Loucy (cell line): ENCODE measurements at regions not wholly inside any gene's neighbourhood (a gene's known extent, or its start where the extent isn't known, plus 50 kb on each side); places are given as distances from the start of the nearest gene placed in this dataset.

ENCODE experiments used
- CTCF ChIP-seq: fragments of 200-600 bp; sonication (generic); conservative IDR thresholded peaks from 2 replicates; pipeline ENCODE4 v1.5.1; 2014; ENCODE audit warnings: mild to moderate bottlenecking, antibody characterized with exemption, low read length
- EZH2phosphoT487 ChIP-seq: fragments of 200-600 bp; IDR thresholded peaks from 2 replicates; pipeline ENCODE4 v1.6.1; 2018; ENCODE audit warnings: antibody characterized with exemption, mild to moderate bottlenecking, moderate library complexity, borderline replicate concordance

- TF ChIP-seq CTCF (no peak), EZH2phosphoT487 (no peak)
These were observed 727.0 kb downstream of the NR2F2 start for GRCh38 chr15:97057503-97057902.
